HG02970 (cell line): ENCODE measurements at regions not wholly inside any gene's neighbourhood (a gene's known extent, or its start where the extent isn't known, plus 50 kb on each side); places are given as distances from the start of the nearest gene placed in this dataset.
"Not testable (repeated sequence)": the region's sequence is repeated elsewhere in the genome, so short reads cannot be mapped to it uniquely, and the experiment has no call there.

Experiments
- ATAC-seq: cut with Tn5 transposase; IDR thresholded peaks from one replicate; pipeline ENCODE4 v1.9.1; 2021; ENCODE audit warnings: mild to moderate bottlenecking, moderate library complexity, moderate number of reproducible peaks; ENCODE audit not compliant: unreplicated experiment, low FRiP score

- ATAC-seq: no peak
Observed at GRCh38 chr4:28105271-28105859, 1244.7 kb downstream of the STIM2 start.

DNA sequence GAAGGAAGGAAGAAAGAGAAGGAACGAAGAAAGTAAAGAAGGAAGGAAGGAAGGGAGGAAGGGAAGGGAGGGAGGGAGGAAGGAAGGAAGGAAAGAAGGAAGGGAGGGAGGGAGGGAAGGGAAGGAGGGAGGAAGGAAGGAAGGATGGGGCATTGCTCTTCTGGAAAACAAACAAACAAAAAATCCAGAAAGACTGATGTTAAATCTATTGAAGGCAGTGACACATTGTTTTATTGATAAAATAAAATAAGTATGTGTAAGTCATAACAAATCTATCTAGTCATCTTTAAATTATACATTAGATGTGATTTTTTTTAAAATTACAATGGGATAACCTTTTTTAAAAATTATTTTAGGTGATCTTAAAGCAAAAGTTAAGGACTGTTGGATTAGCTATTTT, 1245.5 kb downstream of the STIM2 start:
- no peak for ATAC-seq

- no peak for ATAC-seq
Observed at GRCh38 chr4:28109801-28110200, 1249.2 kb downstream of the STIM2 start.

- ATAC-seq: not testable (repeated sequence)
Observed at GRCh38 chr4:28112691-28113335, 1252.2 kb downstream of the STIM2 start.

DNA sequence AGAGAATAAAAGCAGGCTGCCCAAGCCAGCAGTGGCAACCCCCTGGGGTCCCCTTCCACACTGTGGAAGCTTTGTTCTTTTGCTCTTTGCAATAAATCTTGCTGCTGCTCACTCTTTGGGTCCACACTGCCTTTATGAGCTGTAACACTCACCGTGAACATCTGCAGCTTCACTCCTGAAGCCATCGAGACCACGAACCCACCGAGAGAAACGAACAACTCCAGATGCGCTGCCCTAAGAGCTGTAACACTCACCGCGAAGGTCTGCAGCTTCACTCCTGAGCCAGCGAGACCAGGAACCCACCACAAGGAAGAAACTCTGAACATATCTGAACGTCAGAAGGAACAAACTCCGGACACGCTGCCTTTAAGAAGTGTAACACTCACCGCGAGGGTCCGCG, 1252.9 kb downstream of the STIM2 start:
- ATAC-seq: not testable (repeated sequence)

DNA sequence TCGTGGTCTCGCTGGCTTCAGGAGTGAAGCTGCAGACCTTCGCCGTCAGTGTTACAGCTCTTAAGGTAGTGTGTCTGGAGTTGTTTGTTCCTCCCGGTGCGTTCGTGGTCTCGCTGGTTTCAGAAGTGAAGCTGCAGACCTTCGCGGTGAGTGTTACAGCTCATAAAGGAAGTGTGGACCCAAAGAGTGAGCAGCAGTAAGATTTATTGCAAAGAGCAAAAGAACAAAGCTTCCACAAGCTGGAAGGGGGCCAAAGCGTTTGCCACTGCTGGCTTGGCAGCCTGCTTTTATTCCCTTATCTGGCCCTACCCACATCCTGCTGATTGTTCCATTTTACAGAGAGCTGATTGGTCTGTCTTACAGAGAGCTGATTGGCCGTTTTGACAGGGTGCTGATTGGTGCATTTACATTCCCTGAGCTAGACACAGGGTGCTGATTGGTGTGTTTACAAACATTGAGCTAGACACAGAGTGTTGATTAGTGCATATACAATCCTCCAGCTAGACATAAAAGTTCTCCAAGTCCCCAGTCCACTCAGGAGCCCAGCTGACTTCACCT, 1256.0 kb downstream of the STIM2 start:
- not testable (repeated sequence) for ATAC-seq

- ATAC-seq: no peak
Observed at GRCh38 chr4:28117084-28117682, 1256.5 kb downstream of the STIM2 start.

GRCh38 chr4:28146191-28146590, 1285.5 kb downstream of the STIM2 start:
- no peak for ATAC-seq

DNA sequence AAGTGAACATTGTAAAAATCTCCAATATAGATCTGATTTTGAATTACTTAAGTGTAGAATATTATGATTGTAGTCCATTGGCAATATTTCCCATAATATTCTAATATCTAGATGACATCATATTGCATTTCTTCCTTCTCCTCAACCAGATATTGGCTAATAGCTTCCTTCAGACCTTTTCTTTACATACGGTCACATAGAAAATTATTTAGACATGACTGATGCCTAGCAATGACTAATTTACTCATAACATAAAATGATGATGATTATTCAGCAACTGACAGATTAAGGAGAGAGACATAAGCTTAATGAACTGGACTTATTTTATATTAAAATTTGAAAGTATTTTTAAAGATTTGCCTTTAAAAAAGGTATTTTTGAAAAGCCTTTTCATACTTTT, 1287.6 kb downstream of the STIM2 start:
- ATAC-seq: no peak

GRCh38 chr4:28149762-28150161, 1289.1 kb downstream of the STIM2 start:
- no peak for ATAC-seq

DNA sequence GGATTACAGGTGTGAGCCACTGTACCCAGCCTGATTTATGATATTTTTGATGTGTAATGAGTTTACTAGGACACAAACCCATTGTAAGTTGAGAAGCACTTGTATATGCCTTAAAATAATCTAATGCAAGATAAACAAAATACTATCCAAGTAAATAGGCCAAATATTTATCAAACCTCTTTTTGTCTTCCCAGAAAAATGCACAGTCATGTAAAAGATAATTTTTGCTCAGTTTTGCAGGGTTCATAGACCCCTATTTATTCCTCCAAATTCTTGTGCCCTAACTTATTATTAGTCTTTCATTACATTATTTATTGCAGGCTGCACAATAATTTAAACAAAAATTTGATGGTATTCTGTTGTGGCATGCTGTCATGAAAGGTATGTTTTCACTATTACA, 1290.7 kb downstream of the STIM2 start:
- ATAC-seq: no peak

GRCh38 chr4:28167411-28167810, 1306.8 kb downstream of the STIM2 start:
- no peak for ATAC-seq

DNA sequence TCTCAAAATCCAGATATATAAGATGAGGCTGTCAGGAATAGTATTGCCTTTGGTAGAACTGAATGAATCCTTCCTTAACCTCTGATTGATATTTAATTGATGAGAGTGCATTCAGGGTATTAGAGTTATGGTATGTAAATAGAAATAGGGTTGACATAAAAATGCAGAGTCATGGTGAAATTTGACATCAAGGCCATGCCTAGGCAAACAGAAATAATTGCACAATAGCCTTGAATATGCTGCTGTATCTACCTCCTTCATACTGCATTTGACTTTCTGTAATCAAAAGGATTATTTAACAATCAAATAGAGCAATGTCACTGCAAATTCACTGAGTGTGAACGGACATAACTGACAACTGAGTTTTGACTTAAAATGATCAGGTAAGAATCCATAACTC, 1316.3 kb downstream of the STIM2 start:
- no peak for ATAC-seq

- ATAC-seq: no peak
Observed at GRCh38 chr4:28177641-28178040, 1317.0 kb downstream of the STIM2 start.

GRCh38 chr4:28179126-28179525, 1318.5 kb downstream of the STIM2 start:
- no peak for ATAC-seq

DNA sequence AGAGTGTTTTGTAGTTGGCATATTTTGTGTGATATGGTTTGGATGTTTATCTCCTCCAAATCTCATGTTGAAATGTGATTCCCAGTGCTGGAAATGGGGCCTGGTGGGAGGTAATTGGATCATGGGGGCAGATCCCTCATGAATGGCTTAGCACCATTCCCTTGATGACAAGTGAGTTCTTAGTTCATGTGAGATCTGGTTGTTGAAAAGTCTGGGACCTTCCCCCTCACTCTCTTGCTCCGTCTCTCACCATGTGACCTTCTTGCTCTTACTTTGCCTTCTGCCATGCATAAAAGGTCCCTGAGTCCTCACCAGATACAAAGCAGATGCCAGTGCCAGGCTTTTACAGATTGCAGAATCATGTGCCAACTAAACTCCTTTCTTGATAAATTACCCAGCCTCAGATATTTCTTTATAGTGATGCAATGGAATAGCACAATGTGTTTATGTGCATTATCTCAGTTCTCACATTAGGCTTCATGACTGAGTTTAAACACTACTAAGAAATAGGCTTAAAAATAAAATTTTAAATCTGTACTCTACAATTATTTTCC, 1348.8 kb downstream of the STIM2 start:
- ATAC-seq: no peak

- ATAC-seq: no peak
Observed at GRCh38 chr4:28211676-28212470, 1351.2 kb downstream of the STIM2 start.

DNA sequence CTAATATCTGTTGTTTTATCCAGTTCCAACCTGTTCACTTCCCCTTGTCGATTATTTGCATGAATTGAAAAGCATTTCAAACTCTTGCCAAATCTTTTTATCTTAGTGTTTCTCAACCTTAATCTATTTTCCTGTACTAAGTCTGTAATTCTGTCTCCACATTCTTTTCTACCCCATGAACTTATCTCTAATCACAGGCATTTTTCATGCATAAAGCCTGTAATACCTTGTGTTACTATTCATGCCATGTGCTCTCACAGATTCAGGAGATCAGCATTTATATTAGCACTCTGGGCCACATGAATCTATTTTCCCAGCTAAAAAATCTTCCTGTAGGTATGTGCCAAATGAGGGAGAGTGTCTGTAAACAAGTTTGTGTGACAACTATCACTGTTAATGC, 1360.9 kb downstream of the STIM2 start:
- no peak for ATAC-seq

DNA sequence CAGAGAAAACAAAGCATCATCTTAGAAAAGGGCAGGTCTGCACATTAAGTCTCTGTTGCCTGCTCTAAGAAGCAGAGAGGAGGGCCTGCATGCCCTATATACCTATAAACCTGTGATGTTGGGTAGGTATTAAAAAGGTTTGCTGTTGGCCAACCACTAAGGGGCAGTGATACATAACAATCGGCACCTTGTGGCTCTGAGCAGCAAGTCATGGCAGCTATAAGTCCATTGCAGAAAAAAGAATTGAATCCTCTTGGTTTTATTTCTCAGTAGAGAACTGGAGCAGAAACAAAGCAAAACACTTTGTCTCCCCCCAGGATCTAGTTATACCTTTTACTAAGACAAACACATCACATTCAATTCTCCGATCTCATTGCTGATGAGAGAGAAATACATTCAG, 1364.4 kb downstream of the STIM2 start:
- ATAC-seq: no peak

- ATAC-seq: no peak
Observed at GRCh38 chr4:28225689-28226353, 1365.2 kb downstream of the STIM2 start.
